H9 (cell line): ENCODE measurements at regions not wholly inside any gene's neighbourhood (a gene's known extent, or its start where the extent isn't known, plus 50 kb on each side); places are given as distances from the start of the nearest gene placed in this dataset.
A peak's percentile ranks its signal among the peaks of the same experiment; 100 is the strongest.

Experiments
- DNase-seq: peaks from one replicate; pipeline ENCODE4 v3.0.0-alpha.2; 2017
- H2AFZ ChIP-seq: one replicate; pipeline ENCODE4 v1.6.1; 2013; ENCODE audit warnings: mild to moderate bottlenecking, low read length, control low read depth, moderate library complexity
- H2AK5ac ChIP-seq: 2 replicates; pipeline ENCODE4 v1.6.1; 2013; ENCODE audit warnings: low read length, control low read depth, mixed read lengths; ENCODE audit not compliant: insufficient read length
- H2BK120ac ChIP-seq: one replicate; pipeline ENCODE4 v1.6.1; 2013; ENCODE audit warnings: low read depth, mild to moderate bottlenecking, low read length, control low read depth, inconsistent platforms; ENCODE audit not compliant: poor library complexity, severe bottlenecking
- H2BK12ac ChIP-seq: 2 replicates; pipeline ENCODE4 v1.6.1; 2013; ENCODE audit warnings: low read length, control low read depth, mixed read lengths, low read depth; ENCODE audit not compliant: insufficient read length
- H2BK15ac ChIP-seq: 2 replicates; pipeline ENCODE4 v1.6.1; 2013; ENCODE audit warnings: low read depth, low read length, control low read depth
- H2BK20ac ChIP-seq: one replicate; pipeline ENCODE4 v1.6.1; 2013; ENCODE audit warnings: low read depth, mild to moderate bottlenecking, low read length, control low read depth, inconsistent platforms; ENCODE audit not compliant: poor library complexity, severe bottlenecking
- H2BK5ac ChIP-seq: 2 replicates; pipeline ENCODE4 v1.6.1; 2013; ENCODE audit warnings: low read length, control low read depth, mixed read lengths; ENCODE audit not compliant: insufficient read length
- H3K14ac ChIP-seq: 2 replicates; pipeline ENCODE4 v1.6.1; 2013; ENCODE audit warnings: low read length, control low read depth; ENCODE audit not compliant: insufficient read depth
- H3K18ac ChIP-seq: 2 replicates; pipeline ENCODE4 v1.6.1; 2013; ENCODE audit warnings: low read depth, mild to moderate bottlenecking, mixed read lengths, low read length, control low read depth; ENCODE audit not compliant: insufficient read length
- H3K23ac ChIP-seq: 2 replicates; pipeline ENCODE4 v1.6.1; 2013; ENCODE audit warnings: low read length, control low read depth, mixed read lengths, low read depth; ENCODE audit not compliant: insufficient read length
- H3K23me2 ChIP-seq: 2 replicates; pipeline ENCODE4 v1.6.1; 2013; ENCODE audit warnings: low read depth, mild to moderate bottlenecking, mixed read lengths, low read length, control low read depth; ENCODE audit not compliant: insufficient read length, poor library complexity, severe bottlenecking
- H3K27ac ChIP-seq: 2 replicates; pipeline ENCODE4 v1.5.1; 2013; ENCODE audit warnings: low read length, control low read depth, mixed read lengths, low read depth; ENCODE audit not compliant: insufficient read length
- H3K27me3 ChIP-seq: 2 replicates; pipeline ENCODE4 v1.6.1; 2013; ENCODE audit warnings: low read length, control low read depth, inconsistent platforms; ENCODE audit not compliant: insufficient read depth
- H3K4ac ChIP-seq: 2 replicates; pipeline ENCODE4 v1.6.1; 2013; ENCODE audit warnings: low read depth, mild to moderate bottlenecking, control low read depth, inconsistent platforms, low read length, moderate library complexity
- H3K4me1 ChIP-seq: 2 replicates; pipeline ENCODE4 v1.6.1; 2013; ENCODE audit warnings: low read length, control low read depth, inconsistent platforms; ENCODE audit not compliant: insufficient read depth
- H3K4me2 ChIP-seq: 2 replicates; pipeline ENCODE4 v1.6.1; 2013; ENCODE audit warnings: low read length, control low read depth, mixed read lengths; ENCODE audit not compliant: insufficient read length, insufficient read depth
- H3K56ac ChIP-seq: 2 replicates; pipeline ENCODE4 v1.6.1; 2013; ENCODE audit warnings: low read depth, mild to moderate bottlenecking, mixed read lengths, low read length, control low read depth; ENCODE audit not compliant: insufficient read length
- H3K79me1 ChIP-seq: 2 replicates; pipeline ENCODE4 v1.6.1; 2013; ENCODE audit warnings: low read depth, mild to moderate bottlenecking, moderate library complexity, low read length, control low read depth, inconsistent platforms; ENCODE audit not compliant: insufficient read depth, poor library complexity, severe bottlenecking
- H3K79me2 ChIP-seq: 2 replicates; pipeline ENCODE4 v1.6.1; 2013; ENCODE audit warnings: low read length, control low read depth, inconsistent platforms; ENCODE audit not compliant: insufficient read depth
- H3K9ac ChIP-seq: 2 replicates; pipeline ENCODE4 v1.6.1; 2013; ENCODE audit warnings: low read length, control low read depth, mixed read lengths; ENCODE audit not compliant: insufficient read length; ENCODE audit errors: extremely low read depth
- H3K9me3 ChIP-seq: one replicate; pipeline ENCODE4 v1.6.1; 2013; ENCODE audit warnings: low read depth, low read length, inconsistent platforms; ENCODE audit not compliant: control insufficient read depth
- H3T11ph ChIP-seq: one replicate; pipeline ENCODE4 v1.6.1; 2013; ENCODE audit warnings: mild to moderate bottlenecking, low read length, control low read depth, inconsistent platforms
- H4K20me1 ChIP-seq: one replicate; pipeline ENCODE4 v1.6.1; 2013; ENCODE audit not compliant: control insufficient read depth, insufficient read length, insufficient read depth
- H4K5ac ChIP-seq: 2 replicates; pipeline ENCODE4 v1.6.1; 2013; ENCODE audit warnings: low read depth, mild to moderate bottlenecking, mixed read lengths, low read length, control low read depth; ENCODE audit not compliant: insufficient read length
- H4K8ac ChIP-seq: replicated peaks from 2 replicates; pipeline ENCODE4 v1.6.1; 2013; ENCODE audit warnings: low read length, control low read depth, mixed read lengths, low read depth; ENCODE audit not compliant: insufficient read length
- H4K91ac ChIP-seq: 2 replicates; pipeline ENCODE4 v1.6.1; 2013; ENCODE audit warnings: low read depth, mild to moderate bottlenecking, moderate library complexity, mixed read lengths, low read length, control low read depth; ENCODE audit not compliant: insufficient read length
- H3K27ac Mint-ChIP-seq, 3 experiments: 2 replicates in 2 of 3; 3 replicates in 1 of 3; pipeline ENCODE4 v1.8.0; 2020 to 2021; ENCODE audit warnings: mixed read lengths in 3 of 3, mild to moderate bottlenecking in 1 of 3, moderate library complexity in 1 of 3
- H3K27me3 Mint-ChIP-seq: 2 replicates; pipeline ENCODE4 v1.8.0; 2021; ENCODE audit warnings: low read depth, mild to moderate bottlenecking, moderate library complexity, mixed read lengths
- H3K36me3 Mint-ChIP-seq, 3 experiments: 2 replicates in 2 of 3; 3 replicates in 1 of 3; pipeline ENCODE4 v1.8.0; 2020 to 2021; ENCODE audit warnings: low read depth in 3 of 3, mixed read lengths in 3 of 3; ENCODE audit not compliant: insufficient read depth in 1 of 3
- H3K4me1 Mint-ChIP-seq, 2 experiments: 2 replicates each; pipeline ENCODE4 v1.8.0; 2020; ENCODE audit warnings: mixed read lengths in 2 of 2
- H3K4me3 Mint-ChIP-seq, 2 experiments: 2 replicates in 1 of 2; 3 replicates in 1 of 2; pipeline ENCODE4 v1.8.0; 2020 to 2021; ENCODE audit warnings: mild to moderate bottlenecking in 2 of 2, mixed read lengths in 2 of 2, moderate library complexity in 1 of 2
- H3K9me3 Mint-ChIP-seq, 2 experiments: 2 replicates in 1 of 2; 3 replicates in 1 of 2; pipeline ENCODE4 v1.8.0; 2020; ENCODE audit warnings: mild to moderate bottlenecking in 2 of 2, mixed read lengths in 2 of 2, moderate library complexity in 1 of 2
- WGBS: extraction: QIAGEN DNeasy Blood & Tissue Kit; methylation state at CpG from one replicate; pipeline ENCODE4 v1.1.7; 2013; ENCODE audit warnings: missing lambda C conversion rate, low lambda C conversion rate, mixed read lengths; ENCODE audit not compliant: insufficient read length; ENCODE audit errors: extremely low coverage; 5-methylcytosine and 5-hydroxymethylcytosine counted together
- TF ChIP-seq, protein P1 (sequence below): fragments of 200-600 bp; sonication (generic); conservative IDR thresholded peaks from 3 replicates; pipeline ENCODE4 v1.8.0; 2021; ENCODE audit warnings: antibody characterized with exemption, mild to moderate bottlenecking

DNA sequence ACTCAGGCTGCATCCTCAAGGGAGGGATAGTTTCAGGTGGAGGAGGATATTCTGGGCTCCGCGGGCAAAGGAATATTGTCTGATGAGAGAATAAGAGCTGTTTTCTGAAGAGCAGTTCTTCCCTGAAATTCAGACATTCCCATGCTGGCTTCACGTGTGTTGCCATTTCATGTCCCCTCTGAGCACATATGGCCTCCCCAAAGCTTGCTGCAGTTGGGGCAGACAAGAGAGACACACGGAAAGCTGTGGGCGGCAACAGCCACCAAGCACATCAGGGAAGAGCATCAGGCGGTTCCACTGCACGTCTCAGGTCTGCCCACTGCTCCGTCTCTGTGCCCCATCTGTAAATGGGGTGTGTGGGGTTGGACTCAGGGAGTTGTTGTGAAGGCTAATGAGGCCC is 247.5 kb upstream of the TSHZ3 start:
- Mint-ChIP-seq H3K27ac (no peak overlapping the region; a peak in 1 of 7 replicates), H3K4me3 (no peak overlapping the region), H3K4me1 (peaks cover 6 to 10% of the 10 kb centered on the region in 2 experiments), H3K36me3 (no peaks in the 10 kb centered on the region), H3K27me3 (no peaks in the 10 kb centered on the region; the same call in none of the 2 replicates), H3K9me3 (peaks cover 0 to 1% of the 10 kb centered on the region in 2 experiments; a peak in 1 of 5 replicates)
- no peak overlapping the region for H4K5ac ChIP-seq
- no peaks in the 10 kb centered on the region for H4K20me1 ChIP-seq
- H3K14ac ChIP-seq: no peak overlapping the region
- H2BK20ac ChIP-seq: no peak overlapping the region
- H3K9me3 ChIP-seq: no peaks in the 10 kb centered on the region
- DNase-seq: no peak
- TF ChIP-seq, protein P1, sequence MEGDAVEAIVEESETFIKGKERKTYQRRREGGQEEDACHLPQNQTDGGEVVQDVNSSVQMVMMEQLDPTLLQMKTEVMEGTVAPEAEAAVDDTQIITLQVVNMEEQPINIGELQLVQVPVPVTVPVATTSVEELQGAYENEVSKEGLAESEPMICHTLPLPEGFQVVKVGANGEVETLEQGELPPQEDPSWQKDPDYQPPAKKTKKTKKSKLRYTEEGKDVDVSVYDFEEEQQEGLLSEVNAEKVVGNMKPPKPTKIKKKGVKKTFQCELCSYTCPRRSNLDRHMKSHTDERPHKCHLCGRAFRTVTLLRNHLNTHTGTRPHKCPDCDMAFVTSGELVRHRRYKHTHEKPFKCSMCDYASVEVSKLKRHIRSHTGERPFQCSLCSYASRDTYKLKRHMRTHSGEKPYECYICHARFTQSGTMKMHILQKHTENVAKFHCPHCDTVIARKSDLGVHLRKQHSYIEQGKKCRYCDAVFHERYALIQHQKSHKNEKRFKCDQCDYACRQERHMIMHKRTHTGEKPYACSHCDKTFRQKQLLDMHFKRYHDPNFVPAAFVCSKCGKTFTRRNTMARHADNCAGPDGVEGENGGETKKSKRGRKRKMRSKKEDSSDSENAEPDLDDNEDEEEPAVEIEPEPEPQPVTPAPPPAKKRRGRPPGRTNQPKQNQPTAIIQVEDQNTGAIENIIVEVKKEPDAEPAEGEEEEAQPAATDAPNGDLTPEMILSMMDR: no peak
- H3K18ac ChIP-seq: peak overlapping the region; percentile 60
- no peaks in the 10 kb centered on the region; the same call in 1 of the 2 replicates for H3K4me1 ChIP-seq
- no peak overlapping the region for H3K4me2 ChIP-seq
- H3K27ac ChIP-seq: no peak overlapping the region
- no peak overlapping the region for H4K8ac ChIP-seq
- no peak overlapping the region for H2BK120ac ChIP-seq
- no peak overlapping the region for H2BK5ac ChIP-seq
- no peak overlapping the region for H3K4ac ChIP-seq
- no peak overlapping the region for H3K23ac ChIP-seq
- no peak overlapping the region for H3T11ph ChIP-seq
- H2AFZ ChIP-seq: no peak overlapping the region
- no peak overlapping the region for H2BK12ac ChIP-seq
- H3K79me1 ChIP-seq: no peaks in the 10 kb centered on the region
- no peak overlapping the region for H2AK5ac ChIP-seq
- H3K27me3 ChIP-seq: peaks cover 3% of the 10 kb centered on the region; the same call in 1 of the 2 replicates
- H4K91ac ChIP-seq: no peak overlapping the region
- H3K23me2 ChIP-seq: no peaks in the 10 kb centered on the region
- no CpG with 5 or more reads among the region's 8 CpGs for WGBS
- no peak overlapping the region for H3K56ac ChIP-seq
- H3K9ac ChIP-seq: no peak overlapping the region
- H2BK15ac ChIP-seq: no peak overlapping the region
- no peaks in the 10 kb centered on the region for H3K79me2 ChIP-seq
